ENCODE measurements at regions not wholly inside any gene's neighbourhood (a gene's known extent, or its start where the extent isn't known, plus 50 kb on each side); places are given as distances from the start of the nearest gene placed in this dataset.

- POLR2A ChIA-PET = no interaction called here
- CTCF ChIA-PET = no interaction called here
These were observed 389.7 kb downstream of the RASEF start for GRCh38 chr9:82673201-82673600.

DNA sequence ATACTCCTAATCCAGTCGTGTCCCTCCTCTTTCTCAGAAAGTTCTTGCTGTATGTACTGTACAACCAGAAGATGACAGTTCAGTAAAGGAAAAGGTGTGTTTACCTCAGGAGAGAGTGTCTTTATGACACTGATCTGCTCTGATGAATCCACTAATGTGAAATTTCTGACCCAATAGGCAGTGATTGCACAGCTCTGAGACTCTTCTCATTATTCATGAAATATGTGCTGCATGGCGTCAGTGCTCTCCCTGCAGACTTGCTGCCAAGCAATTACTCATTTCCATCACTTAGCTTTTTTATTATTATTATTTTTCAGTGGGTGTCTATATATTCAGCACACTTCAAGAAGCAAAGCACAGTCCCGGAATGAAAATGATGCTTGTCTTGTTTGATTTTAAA lies 389.0 kb downstream of the RASEF start:
- ChIA-PET POLR2A (no interaction called here), CTCF (no interaction called here)

GRCh38 chr9:82675102-82675501 lies 387.8 kb downstream of the RASEF start:
- ChIA-PET POLR2A (no interaction called here), CTCF (no interaction called here)

- CTCF ChIA-PET = no interaction called here
- POLR2A ChIA-PET = no interaction called here
These were observed 387.3 kb downstream of the RASEF start for GRCh38 chr9:82675605-82676004.

- ChIA-PET CTCF (no interaction called here), POLR2A (no interaction called here)
These were observed 385.9 kb downstream of the RASEF start for GRCh38 chr9:82677086-82677485.

DNA sequence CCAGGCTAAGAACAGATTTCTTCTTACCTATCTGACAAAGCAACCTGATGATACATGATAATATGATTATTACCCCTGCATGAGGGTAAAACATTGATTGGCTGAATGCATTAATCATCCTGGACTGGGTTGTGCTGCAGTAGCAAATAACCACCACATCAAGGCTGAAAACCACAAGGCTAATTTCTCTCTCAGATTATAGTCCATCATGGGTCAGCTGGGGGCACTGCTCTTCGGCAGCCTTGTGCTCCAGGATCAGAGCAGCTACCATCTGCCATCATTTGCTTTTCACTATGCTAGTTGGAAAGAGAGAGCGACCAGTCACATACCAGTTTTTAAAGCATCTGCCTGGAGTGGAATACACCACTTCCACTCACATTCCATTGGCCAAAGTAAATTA lies 383.5 kb downstream of the RASEF start:
- ChIA-PET POLR2A (no interaction called here), CTCF (no interaction called here)

- ChIA-PET POLR2A (no interaction called here), CTCF (no interaction called here)
These were observed 382.6 kb downstream of the RASEF start for GRCh38 chr9:82680179-82680935.

DNA sequence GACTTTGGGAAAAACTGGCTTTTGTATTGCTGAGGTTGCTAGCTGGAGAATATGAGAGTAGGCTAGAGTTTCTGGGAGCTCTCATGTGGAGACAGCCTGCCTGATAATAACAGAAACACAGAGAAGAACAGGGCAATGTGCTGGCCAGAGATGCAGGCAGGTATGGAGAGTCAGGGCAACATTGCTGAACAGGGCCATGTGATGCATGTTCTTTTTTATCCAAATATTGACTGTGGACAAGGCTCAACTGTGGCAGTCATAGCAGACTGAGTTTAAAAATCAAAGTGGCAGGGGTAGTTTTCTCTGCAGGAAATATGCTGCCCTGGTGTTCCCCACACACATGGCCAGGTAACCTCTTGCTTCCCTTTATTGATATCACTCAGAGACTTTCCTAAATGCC lies 381.1 kb downstream of the RASEF start:
- ChIA-PET POLR2A (no interaction called here), CTCF (no interaction called here)

DNA sequence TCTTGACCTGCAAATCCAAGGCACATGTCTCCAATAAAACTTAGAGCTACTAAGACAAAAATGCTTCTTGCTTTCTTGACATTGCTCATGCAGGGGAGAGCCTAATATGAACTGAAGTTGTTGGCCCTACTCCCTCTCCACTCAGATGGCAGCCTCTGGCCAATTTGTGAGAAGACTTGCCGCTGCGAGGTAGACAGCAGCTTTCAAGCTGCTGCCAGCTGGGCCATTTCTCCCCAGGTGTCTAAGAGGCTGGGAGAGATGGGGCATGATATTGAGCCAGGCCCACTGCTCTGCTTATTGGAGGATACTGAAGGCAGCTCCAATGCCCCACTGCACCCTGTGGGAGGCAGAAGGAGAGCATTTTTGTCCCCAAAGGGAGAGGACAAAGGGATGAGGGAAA lies 380.5 kb downstream of the RASEF start:
- CTCF ChIA-PET = no interaction called here
- POLR2A ChIA-PET = no interaction called here

GRCh38 chr9:82695704-82696103 lies 367.2 kb downstream of the RASEF start:
- ChIA-PET POLR2A (no interaction called here), CTCF (no interaction called here)

- ChIA-PET POLR2A (no interaction called here), CTCF (no interaction called here)
These were observed 356.2 kb downstream of the RASEF start for GRCh38 chr9:82706786-82707185.

DNA sequence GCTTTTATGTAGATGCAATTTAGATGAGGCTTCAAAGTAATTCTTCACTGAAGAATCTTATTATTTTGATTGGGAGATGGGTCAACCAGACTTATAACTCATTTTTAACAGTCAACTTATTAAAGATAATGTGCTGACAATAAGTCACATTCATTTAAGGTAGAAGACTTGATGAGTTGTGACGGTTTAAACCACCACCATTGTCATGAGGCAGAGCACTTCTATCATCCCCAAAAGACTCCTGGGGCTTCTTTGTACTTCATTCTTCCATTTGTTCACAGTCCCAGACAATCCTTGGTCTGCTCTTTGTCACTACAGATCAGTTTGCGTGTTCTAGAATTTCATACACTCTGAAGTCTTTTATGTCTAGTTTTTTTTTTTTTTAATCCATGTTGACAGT lies 346.1 kb downstream of the RASEF start:
- POLR2A ChIA-PET = no interaction called here
- CTCF ChIA-PET = no interaction called here

GRCh38 chr9:82720515-82720914 lies 342.4 kb downstream of the RASEF start:
- POLR2A ChIA-PET = no interaction called here
- CTCF ChIA-PET = no interaction called here

GRCh38 chr9:82721593-82721992 lies 341.3 kb downstream of the RASEF start:
- CTCF ChIA-PET = no interaction called here
- POLR2A ChIA-PET = no interaction called here

GRCh38 chr9:82722051-82722450 lies 340.9 kb downstream of the RASEF start:
- CTCF ChIA-PET = no interaction called here
- POLR2A ChIA-PET = no interaction called here

DNA sequence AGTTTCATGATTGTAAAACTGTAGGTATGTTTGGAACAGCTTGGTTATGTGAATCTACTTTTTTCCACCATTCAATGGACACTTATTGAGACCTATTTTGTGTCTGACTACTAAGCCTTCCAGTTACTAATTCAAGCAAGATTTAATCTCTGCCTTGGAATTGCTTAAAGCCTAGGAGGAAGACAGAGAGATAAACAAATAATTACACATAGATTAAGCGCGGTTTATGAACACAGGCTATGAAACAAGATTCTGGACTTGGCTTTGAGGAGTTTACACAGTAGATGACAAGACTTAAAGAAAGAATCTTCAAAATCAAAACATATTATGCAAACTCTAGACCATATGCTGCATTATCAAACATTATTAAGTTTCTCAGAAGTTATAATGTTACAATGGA lies 340.4 kb downstream of the RASEF start:
- POLR2A ChIA-PET = no interaction called here

DNA sequence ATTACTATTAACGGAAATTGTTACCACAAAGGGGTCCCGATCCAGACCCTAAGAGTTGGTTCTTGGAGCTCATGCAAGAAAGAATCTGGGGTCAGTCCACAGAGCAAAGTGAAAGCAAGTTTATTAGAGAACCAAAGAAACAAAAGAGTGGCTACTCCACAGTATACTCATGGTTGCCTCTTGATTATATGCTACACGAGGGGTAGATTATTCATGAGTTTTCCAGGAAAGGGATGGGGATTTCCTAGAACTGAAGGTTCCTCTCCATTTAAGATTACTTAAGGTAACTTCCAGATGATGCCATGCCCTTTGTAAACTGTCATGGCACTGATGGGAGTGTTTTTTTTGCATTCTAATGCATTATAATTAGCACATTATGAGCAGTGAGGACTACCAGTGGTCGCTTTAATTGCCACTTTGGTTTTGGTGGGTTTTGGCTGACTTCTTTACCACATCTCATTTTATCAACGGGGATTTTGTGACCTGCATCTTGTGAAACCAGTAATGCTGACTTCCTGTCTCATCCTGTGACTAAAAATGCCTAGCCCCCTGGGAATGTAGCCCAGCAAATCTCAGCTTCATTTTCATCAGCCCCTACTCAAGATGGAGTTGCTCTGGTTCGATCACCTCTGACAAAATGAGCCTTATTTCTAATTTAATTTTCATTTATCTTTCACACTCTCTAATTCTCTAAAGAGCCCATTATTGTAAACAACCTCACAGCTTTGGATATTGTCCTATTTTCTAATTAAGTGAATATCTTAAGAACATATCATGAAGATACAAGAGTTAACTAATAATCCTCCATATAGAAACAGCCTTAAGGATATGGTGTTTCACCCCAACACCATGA lies 336.3 kb downstream of the RASEF start:
- ChIA-PET POLR2A (no interaction called here), CTCF (no interaction called here)

More for the DNA sequence above, 340.4 kb downstream of the RASEF start:
- CTCF ChIA-PET = no interaction called here

DNA sequence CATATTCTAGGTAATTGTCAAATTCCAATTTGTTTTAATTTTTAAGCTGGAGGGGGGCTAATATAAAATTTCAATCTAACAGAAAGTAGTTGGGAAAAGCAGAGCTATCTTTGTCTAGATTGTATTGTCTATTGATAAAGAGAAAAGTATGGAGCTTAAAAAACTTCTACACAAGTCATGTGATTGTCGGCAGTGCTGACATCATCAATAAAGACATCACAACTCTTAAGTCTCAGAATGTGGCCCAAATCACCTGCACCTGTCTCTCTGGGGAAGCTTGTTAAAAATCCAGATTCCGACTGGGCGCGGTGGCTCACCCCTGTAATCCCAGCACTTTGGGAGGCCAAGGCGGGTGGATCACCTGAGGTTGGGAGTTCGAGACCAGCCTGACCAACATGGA lies 333.8 kb downstream of the RASEF start:
- ChIA-PET CTCF (no interaction called here), POLR2A (no interaction called here)

GRCh38 chr9:82729991-82730589 lies 332.9 kb downstream of the RASEF start:
- POLR2A ChIA-PET = no interaction called here
- CTCF ChIA-PET = interaction anchor here (0.6 kb wide), 1 partner anchor 45 kb away, joined by 3 read pairs; no protein-coding TSS in a partner anchor

GRCh38 chr9:82732928-82733327 lies 330.0 kb downstream of the RASEF start:
- CTCF ChIA-PET = no interaction called here

GRCh38 chr9:82736126-82736525 lies 326.8 kb downstream of the RASEF start:
- ChIA-PET CTCF (no interaction called here), POLR2A (no interaction called here)

More at GRCh38 chr9:82732928-82733327, 330.0 kb downstream of the RASEF start:
- POLR2A ChIA-PET = no interaction called here
